ENCODE measurements at regions not wholly inside any gene's neighbourhood (a gene's known extent, or its start where the extent isn't known, plus 50 kb on each side); places are given as distances from the start of the nearest gene placed in this dataset.

GRCh38 chr11:116403794-116404461, 368.9 kb downstream of the BUD13 start:
- no peak for TF ChIP-seq REST (IDR thresholded peaks at IDR 0.05; ENCODE audit: borderline replicate concordance)
- no peak for TF ChIP-seq CTCF (IDR thresholded peaks at IDR 0.05; ENCODE audit: poor library complexity, severe bottlenecking)
- TF ChIP-seq EZH2 (IDR thresholded peaks at IDR 0.05; ENCODE audit: borderline replicate concordance, insufficient read depth, low read length, poor library complexity, severe bottlenecking) = no peak
- no peak for TF ChIP-seq EP300 (conservative IDR thresholded peaks at IDR 0.05; ENCODE audit: poor library complexity, severe bottlenecking)
- TF ChIP-seq MXI1 (conservative IDR thresholded peaks at IDR 0.05; ENCODE audit: poor library complexity, severe bottlenecking) = no peak
- no peak for TF ChIP-seq TAF1 (IDR thresholded peaks at IDR 0.05; ENCODE audit: low read depth)
- TF ChIP-seq POLR2AphosphoS5 (IDR thresholded peaks at IDR 0.05) = no peak
- TF ChIP-seq RAD21 (conservative IDR thresholded peaks at IDR 0.05) = no peak
- no peak for TF ChIP-seq SMC3 (conservative IDR thresholded peaks at IDR 0.05; ENCODE audit: poor library complexity)

Measured in neural cell (in vitro differentiated cells).